Fibroblast of villous mesenchyme (primary cell): ENCODE measurements at regions not wholly inside any gene's neighbourhood (a gene's known extent, or its start where the extent isn't known, plus 50 kb on each side); places are given as distances from the start of the nearest gene placed in this dataset.

Source experiments
- DNase-seq: peaks from one replicate; pipeline ENCODE4 v3.0.0-alpha.2; 2010; ENCODE audit warnings: low read depth
- H3K4me3 ChIP-seq: 2 replicates; pipeline ENCODE4 v1.5.1; 2011; ENCODE audit warnings: low read depth, mild to moderate bottlenecking, low read length
- CTCF ChIP-seq: IDR thresholded peaks from 2 replicates; pipeline ENCODE4 v1.5.1; 2012; ENCODE audit warnings: low read depth, mild to moderate bottlenecking, low read length; ENCODE audit not compliant: insufficient read depth

GRCh38 chr2:236661061-236661761 lies 91.6 kb downstream of the ACKR3 start:
- no peak overlapping the region for H3K4me3 ChIP-seq
- DNase-seq = peak; percentile 24
- TF ChIP-seq CTCF = no peak

GRCh38 chr2:236661762-236662110 lies 92.1 kb downstream of the ACKR3 start:
- no peak for TF ChIP-seq CTCF
- H3K4me3 ChIP-seq = no peak overlapping the region

GRCh38 chr2:236662231-236663185 lies 92.9 kb downstream of the ACKR3 start:
- TF ChIP-seq CTCF = no peak
- peak; percentile 45 for DNase-seq
- H3K4me3 ChIP-seq = no peak overlapping the region

More at GRCh38 chr2:236661762-236662110, 92.1 kb downstream of the ACKR3 start:
- DNase-seq = peak; percentile 31

- peak; percentile 42 for DNase-seq
- no peak overlapping the region for H3K4me3 ChIP-seq
- no peak for TF ChIP-seq CTCF
Observed at GRCh38 chr2:236663287-236664101, 93.9 kb downstream of the ACKR3 start.

GRCh38 chr2:236664136-236664535 lies 94.5 kb downstream of the ACKR3 start:
- no peak for DNase-seq
- TF ChIP-seq CTCF = no peak
- H3K4me3 ChIP-seq = no peak overlapping the region

- no peak overlapping the region for H3K4me3 ChIP-seq
- DNase-seq = no peak
- no peak for TF ChIP-seq CTCF
Observed at GRCh38 chr2:236665101-236665500, 95.5 kb downstream of the ACKR3 start.
